ENCODE measurements at regions not wholly inside any gene's neighbourhood (a gene's known extent, or its start where the extent isn't known, plus 50 kb on each side); places are given as distances from the start of the nearest gene placed in this dataset.

DNA sequence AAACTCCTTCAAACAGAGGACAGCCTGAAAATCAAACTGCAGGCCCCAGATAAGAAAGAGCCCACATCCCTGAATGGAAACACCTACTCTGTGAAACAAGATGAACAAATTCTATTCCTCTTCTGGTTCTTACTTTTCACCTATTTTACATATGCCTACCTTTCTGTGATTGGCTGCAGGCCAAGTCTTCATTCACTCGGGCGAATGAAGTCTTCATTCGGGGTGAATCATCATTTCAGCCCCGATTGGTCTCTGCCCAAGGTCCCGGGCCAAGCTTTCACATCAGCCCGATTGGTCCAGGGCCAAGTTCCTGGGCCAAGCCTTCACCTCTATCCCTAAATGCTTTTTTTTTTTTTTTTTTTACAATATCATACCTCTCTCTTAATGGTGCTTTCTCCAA is 529.8 kb upstream of the ACTRT1 start:
- no peak for TF ChIP-seq TAF1 (IDR thresholded peaks at IDR 0.05; ENCODE audit: low read depth)
- TF ChIP-seq POLR2AphosphoS5 (IDR thresholded peaks at IDR 0.05): no peak
- TF ChIP-seq CTCF (IDR thresholded peaks at IDR 0.05; ENCODE audit: poor library complexity, severe bottlenecking): no peak
- TF ChIP-seq EP300 (conservative IDR thresholded peaks at IDR 0.05; ENCODE audit: poor library complexity, severe bottlenecking): no peak
